GM23338 (cell line): ENCODE measurements at regions not wholly inside any gene's neighbourhood (a gene's known extent, or its start where the extent isn't known, plus 50 kb on each side); places are given as distances from the start of the nearest gene placed in this dataset.

Source experiments
- ATAC-seq: fragments of 200-7000 bp; cut with Tn5 transposase; 3 replicates; pipeline ENCODE4 v1.9.1; 2020
- DNase-seq: peaks from one replicate; pipeline ENCODE4 v3.0.0-alpha.2; 2015; ENCODE audit warnings: low spot score
- H2AFZ ChIP-seq: fragments of 200-600 bp; sonication (generic); 2 replicates; pipeline ENCODE4 v1.8.0; 2016; ENCODE audit warnings: antibody characterized with exemption, mild to moderate bottlenecking, moderate library complexity
- H3F3A ChIP-seq: fragments of 200-600 bp; sonication (generic); replicated peaks from 2 replicates; pipeline ENCODE4 v1.8.0; 2017; ENCODE audit warnings: antibody characterized with exemption, mixed run types, low read depth
- H3K27ac ChIP-seq: fragments of 200-600 bp; sonication (generic); 2 replicates; pipeline ENCODE4 v1.6.1; 2016; ENCODE audit warnings: low read depth
- H3K27me3 ChIP-seq: fragments of 200-600 bp; sonication (generic); 2 replicates; pipeline ENCODE4 v1.8.0; 2016; ENCODE audit warnings: mild to moderate bottlenecking, mixed run types, moderate library complexity; ENCODE audit not compliant: insufficient read depth
- H3K36me3 ChIP-seq: fragments of 200-600 bp; sonication (generic); 2 replicates; pipeline ENCODE4 v1.8.0; 2016; ENCODE audit warnings: mild to moderate bottlenecking; ENCODE audit not compliant: insufficient read depth
- H3K4me1 ChIP-seq: fragments of 200-600 bp; sonication (generic); 2 replicates; pipeline ENCODE4 v1.8.0; 2016; ENCODE audit warnings: mild to moderate bottlenecking, moderate library complexity; ENCODE audit not compliant: insufficient read depth
- H3K4me2 ChIP-seq: fragments of 200-600 bp; sonication (generic); 2 replicates; pipeline ENCODE4 v1.7.1; 2017; ENCODE audit warnings: mixed run types
- H3K4me3 ChIP-seq: fragments of 200-600 bp; sonication (generic); 2 replicates; pipeline ENCODE4 v1.6.1; 2016; ENCODE audit warnings: mixed run types
- H3K79me2 ChIP-seq: fragments of 200-600 bp; sonication (generic); replicated peaks from 2 replicates; pipeline ENCODE4 v1.8.0; 2017; ENCODE audit warnings: mild to moderate bottlenecking; ENCODE audit not compliant: insufficient read depth
- H3K9me2 ChIP-seq: fragments of 200-600 bp; sonication (generic); 2 replicates; pipeline ENCODE4 v1.8.0; 2017; ENCODE audit not compliant: insufficient read depth
- H4K20me1 ChIP-seq: fragments of 200-600 bp; sonication (generic); replicated peaks from 2 replicates; pipeline ENCODE4 v1.8.0; 2017; ENCODE audit warnings: mild to moderate bottlenecking; ENCODE audit not compliant: insufficient read depth
- H3K27ac Mint-ChIP-seq: 2 replicates; pipeline ENCODE4 v1.8.0; 2020; ENCODE audit warnings: inconsistent platforms, mild to moderate bottlenecking, moderate library complexity, mixed read lengths
- H3K27me3 Mint-ChIP-seq: 3 replicates; pipeline ENCODE4 v1.8.0; 2022; ENCODE audit warnings: low read depth, mild to moderate bottlenecking, moderate library complexity, mixed read lengths, inconsistent platforms; ENCODE audit not compliant: insufficient read depth, poor library complexity
- H3K36me3 Mint-ChIP-seq: 3 replicates; pipeline ENCODE4 v1.8.0; 2021; ENCODE audit warnings: low read depth, mild to moderate bottlenecking, inconsistent platforms, moderate library complexity, mixed read lengths
- H3K4me1 Mint-ChIP-seq: 3 replicates; pipeline ENCODE4 v1.8.0; 2020; ENCODE audit warnings: mild to moderate bottlenecking, inconsistent platforms, mixed read lengths
- H3K4me3 Mint-ChIP-seq: 3 replicates; pipeline ENCODE4 v1.8.0; 2021; ENCODE audit warnings: moderate library complexity, mild to moderate bottlenecking, inconsistent platforms, mixed read lengths
- H3K9me3 Mint-ChIP-seq: 3 replicates; pipeline ENCODE4 v1.8.0; 2020; ENCODE audit warnings: moderate library complexity, mild to moderate bottlenecking, inconsistent platforms, mixed read lengths
- CREB1 ChIP-seq: fragments of 250-450 bp; sonication (Bioruptor Pico); IDR thresholded peaks from 2 replicates; pipeline ENCODE4 v1.5.0; 2020; ENCODE audit warnings: low read depth, mild to moderate bottlenecking, moderate library complexity
- ETS1 ChIP-seq: IDR thresholded peaks from 2 replicates; pipeline ENCODE4 v1.6.1; 2016; ENCODE audit warnings: antibody characterized with exemption
- EZH2phosphoT487 ChIP-seq: fragments of 200-600 bp; sonication (generic); IDR thresholded peaks from one replicate; pipeline ENCODE4 v1.8.1; 2018; ENCODE audit warnings: antibody characterized with exemption; ENCODE audit not compliant: unreplicated experiment
- JUNB ChIP-seq: IDR thresholded peaks from one replicate; pipeline ENCODE4 v1.6.1; 2016; ENCODE audit warnings: antibody characterized with exemption; ENCODE audit not compliant: unreplicated experiment
- NANOG ChIP-seq: IDR thresholded peaks from 2 replicates; pipeline ENCODE4 v1.6.1; 2016; ENCODE audit warnings: antibody characterized with exemption, borderline replicate concordance
- ZNF331 ChIP-seq: fragments of 250-450 bp; sonication (Bioruptor Pico); IDR thresholded peaks from 2 replicates; pipeline ENCODE4 v1.5.0; 2020; ENCODE audit warnings: low read depth, mild to moderate bottlenecking, moderate library complexity
- TF ChIP-seq, protein P1 (sequence below): fragments of 250-450 bp; sonication (Bioruptor Pico); IDR thresholded peaks from 2 replicates; pipeline ENCODE4 v1.5.0; 2020; ENCODE audit warnings: mild to moderate bottlenecking, moderate library complexity
- TF ChIP-seq, protein P2 (sequence below): IDR thresholded peaks from one replicate; pipeline ENCODE4 v1.6.1; 2018; ENCODE audit warnings: antibody characterized with exemption; ENCODE audit not compliant: unreplicated experiment

GRCh38 chr5:174281855-174282254 lies 236.3 kb downstream of the NSG2 start (continued):
- TF ChIP-seq, protein P1, sequence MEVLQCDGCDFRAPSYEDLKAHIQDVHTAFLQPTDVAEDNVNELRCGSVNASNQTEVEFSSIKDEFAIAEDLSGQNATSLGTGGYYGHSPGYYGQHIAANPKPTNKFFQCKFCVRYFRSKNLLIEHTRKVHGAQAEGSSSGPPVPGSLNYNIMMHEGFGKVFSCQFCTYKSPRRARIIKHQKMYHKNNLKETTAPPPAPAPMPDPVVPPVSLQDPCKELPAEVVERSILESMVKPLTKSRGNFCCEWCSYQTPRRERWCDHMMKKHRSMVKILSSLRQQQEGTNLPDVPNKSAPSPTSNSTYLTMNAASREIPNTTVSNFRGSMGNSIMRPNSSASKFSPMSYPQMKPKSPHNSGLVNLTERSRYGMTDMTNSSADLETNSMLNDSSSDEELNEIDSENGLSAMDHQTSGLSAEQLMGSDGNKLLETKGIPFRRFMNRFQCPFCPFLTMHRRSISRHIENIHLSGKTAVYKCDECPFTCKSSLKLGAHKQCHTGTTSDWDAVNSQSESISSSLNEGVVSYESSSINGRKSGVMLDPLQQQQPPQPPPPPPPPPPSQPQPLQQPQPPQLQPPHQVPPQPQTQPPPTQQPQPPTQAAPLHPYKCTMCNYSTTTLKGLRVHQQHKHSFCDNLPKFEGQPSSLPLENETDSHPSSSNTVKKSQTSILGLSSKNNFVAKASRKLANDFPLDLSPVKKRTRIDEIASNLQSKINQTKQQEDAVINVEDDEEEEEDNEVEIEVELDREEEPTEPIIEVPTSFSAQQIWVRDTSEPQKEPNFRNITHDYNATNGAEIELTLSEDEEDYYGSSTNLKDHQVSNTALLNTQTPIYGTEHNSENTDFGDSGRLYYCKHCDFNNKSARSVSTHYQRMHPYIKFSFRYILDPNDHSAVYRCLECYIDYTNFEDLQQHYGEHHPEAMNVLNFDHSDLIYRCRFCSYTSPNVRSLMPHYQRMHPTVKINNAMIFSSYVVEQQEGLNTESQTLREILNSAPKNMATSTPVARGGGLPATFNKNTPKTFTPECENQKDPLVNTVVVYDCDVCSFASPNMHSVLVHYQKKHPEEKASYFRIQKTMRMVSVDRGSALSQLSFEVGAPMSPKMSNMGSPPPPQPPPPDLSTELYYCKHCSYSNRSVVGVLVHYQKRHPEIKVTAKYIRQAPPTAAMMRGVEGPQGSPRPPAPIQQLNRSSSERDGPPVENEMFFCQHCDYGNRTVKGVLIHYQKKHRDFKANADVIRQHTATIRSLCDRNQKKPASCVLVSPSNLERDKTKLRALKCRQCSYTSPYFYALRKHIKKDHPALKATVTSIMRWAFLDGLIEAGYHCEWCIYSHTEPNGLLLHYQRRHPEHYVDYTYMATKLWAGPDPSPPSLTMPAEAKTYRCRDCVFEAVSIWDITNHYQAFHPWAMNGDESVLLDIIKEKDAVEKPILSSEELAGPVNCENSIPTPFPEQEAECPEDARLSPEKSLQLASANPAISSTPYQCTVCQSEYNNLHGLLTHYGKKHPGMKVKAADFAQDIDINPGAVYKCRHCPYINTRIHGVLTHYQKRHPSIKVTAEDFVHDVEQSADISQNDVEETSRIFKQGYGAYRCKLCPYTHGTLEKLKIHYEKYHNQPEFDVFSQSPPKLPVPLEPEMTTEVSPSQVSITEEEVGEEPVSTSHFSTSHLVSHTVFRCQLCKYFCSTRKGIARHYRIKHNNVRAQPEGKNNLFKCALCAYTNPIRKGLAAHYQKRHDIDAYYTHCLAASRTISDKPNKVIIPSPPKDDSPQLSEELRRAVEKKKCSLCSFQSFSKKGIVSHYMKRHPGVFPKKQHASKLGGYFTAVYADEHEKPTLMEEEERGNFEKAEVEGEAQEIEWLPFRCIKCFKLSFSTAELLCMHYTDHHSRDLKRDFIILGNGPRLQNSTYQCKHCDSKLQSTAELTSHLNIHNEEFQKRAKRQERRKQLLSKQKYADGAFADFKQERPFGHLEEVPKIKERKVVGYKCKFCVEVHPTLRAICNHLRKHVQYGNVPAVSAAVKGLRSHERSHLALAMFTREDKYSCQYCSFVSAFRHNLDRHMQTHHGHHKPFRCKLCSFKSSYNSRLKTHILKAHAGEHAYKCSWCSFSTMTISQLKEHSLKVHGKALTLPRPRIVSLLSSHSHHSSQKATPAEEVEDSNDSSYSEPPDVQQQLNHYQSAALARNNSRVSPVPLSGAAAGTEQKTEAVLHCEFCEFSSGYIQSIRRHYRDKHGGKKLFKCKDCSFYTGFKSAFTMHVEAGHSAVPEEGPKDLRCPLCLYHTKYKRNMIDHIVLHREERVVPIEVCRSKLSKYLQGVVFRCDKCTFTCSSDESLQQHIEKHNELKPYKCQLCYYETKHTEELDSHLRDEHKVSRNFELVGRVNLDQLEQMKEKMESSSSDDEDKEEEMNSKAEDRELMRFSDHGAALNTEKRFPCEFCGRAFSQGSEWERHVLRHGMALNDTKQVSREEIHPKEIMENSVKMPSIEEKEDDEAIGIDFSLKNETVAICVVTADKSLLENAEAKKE (CRISPR knock-in tag), result no peak
- TF ChIP-seq NANOG (no peak), CREB1 (CRISPR knock-in tag) (no peak), JUNB (no peak), EZH2phosphoT487 (no peak), ETS1 (no peak), ZNF331 (CRISPR knock-in tag) (no peak)

DNA sequence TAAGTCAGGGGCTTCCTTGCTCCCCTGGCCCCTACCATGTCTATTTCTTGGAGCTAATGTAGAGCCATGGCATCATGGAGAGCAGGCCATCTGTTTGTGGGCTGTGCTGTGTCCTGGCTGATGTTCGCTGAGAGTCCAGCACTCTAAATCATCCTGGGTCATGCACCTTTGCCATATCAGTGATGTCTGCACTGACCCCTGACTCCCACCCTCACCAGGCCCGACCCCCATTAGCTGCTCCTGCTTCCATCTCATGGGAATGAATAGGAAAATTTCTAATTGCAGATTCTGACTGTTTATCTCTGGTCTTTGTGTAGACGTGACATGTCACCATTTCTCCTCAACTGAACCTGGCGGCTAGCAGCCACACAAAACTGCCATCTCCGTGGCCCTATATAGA lies 236.9 kb downstream of the NSG2 start:
- H3K27me3 Mint-ChIP-seq, result peaks cover 10% of the 10 kb centered on the region
- Histone ChIP-seq H4K20me1 (no peaks in the 10 kb centered on the region), H2AFZ (no peak overlapping the region), H3K9me2 (peaks cover 4% of the 10 kb centered on the region; the same call in 1 of the 2 replicates), H3K79me2 (no peaks in the 10 kb centered on the region), H3F3A (no peaks in the 10 kb centered on the region), H3K27me3 (no peaks in the 10 kb centered on the region), H3K27ac (no peak overlapping the region), H3K4me3 (no peak overlapping the region), H3K4me1 (no peaks in the 10 kb centered on the region), H3K36me3 (no peaks in the 10 kb centered on the region), H3K4me2 (no peak overlapping the region)
- no peak overlapping the region for H3K27ac Mint-ChIP-seq
- no peaks in the 10 kb centered on the region for H3K36me3 Mint-ChIP-seq
- no peak overlapping the region for H3K4me3 Mint-ChIP-seq
- DNase-seq (no peak), ATAC-seq (no peak)
- H3K9me3 Mint-ChIP-seq, result no peaks in the 10 kb centered on the region
- H3K4me1 Mint-ChIP-seq, result no peaks in the 10 kb centered on the region
- TF ChIP-seq, protein P2, sequence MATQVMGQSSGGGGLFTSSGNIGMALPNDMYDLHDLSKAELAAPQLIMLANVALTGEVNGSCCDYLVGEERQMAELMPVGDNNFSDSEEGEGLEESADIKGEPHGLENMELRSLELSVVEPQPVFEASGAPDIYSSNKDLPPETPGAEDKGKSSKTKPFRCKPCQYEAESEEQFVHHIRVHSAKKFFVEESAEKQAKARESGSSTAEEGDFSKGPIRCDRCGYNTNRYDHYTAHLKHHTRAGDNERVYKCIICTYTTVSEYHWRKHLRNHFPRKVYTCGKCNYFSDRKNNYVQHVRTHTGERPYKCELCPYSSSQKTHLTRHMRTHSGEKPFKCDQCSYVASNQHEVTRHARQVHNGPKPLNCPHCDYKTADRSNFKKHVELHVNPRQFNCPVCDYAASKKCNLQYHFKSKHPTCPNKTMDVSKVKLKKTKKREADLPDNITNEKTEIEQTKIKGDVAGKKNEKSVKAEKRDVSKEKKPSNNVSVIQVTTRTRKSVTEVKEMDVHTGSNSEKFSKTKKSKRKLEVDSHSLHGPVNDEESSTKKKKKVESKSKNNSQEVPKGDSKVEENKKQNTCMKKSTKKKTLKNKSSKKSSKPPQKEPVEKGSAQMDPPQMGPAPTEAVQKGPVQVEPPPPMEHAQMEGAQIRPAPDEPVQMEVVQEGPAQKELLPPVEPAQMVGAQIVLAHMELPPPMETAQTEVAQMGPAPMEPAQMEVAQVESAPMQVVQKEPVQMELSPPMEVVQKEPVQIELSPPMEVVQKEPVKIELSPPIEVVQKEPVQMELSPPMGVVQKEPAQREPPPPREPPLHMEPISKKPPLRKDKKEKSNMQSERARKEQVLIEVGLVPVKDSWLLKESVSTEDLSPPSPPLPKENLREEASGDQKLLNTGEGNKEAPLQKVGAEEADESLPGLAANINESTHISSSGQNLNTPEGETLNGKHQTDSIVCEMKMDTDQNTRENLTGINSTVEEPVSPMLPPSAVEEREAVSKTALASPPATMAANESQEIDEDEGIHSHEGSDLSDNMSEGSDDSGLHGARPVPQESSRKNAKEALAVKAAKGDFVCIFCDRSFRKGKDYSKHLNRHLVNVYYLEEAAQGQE, result no peak
